Liver (tissue), 3 donors: ENCODE measurements at regions not wholly inside any gene's neighbourhood (a gene's known extent, or its start where the extent isn't known, plus 50 kb on each side); places are given as distances from the start of the nearest gene placed in this dataset.

ENCODE experiments used
- ATF3 ChIP-seq: IDR thresholded peaks from 2 replicates; pipeline ENCODE4 v1.6.1; 2016; ENCODE audit warnings: antibody characterized with exemption
- FOXA1 ChIP-seq: IDR thresholded peaks from 2 replicates; pipeline ENCODE4 v1.6.1; 2016; ENCODE audit warnings: antibody characterized with exemption
- JUND ChIP-seq, 2 donors: IDR thresholded peaks; 2 replicates each; pipeline ENCODE4 v1.6.1; 2016; ENCODE audit warnings: antibody characterized with exemption in 2 of 2
- RAD21 ChIP-seq, 2 donors: IDR thresholded peaks; 2 replicates each; pipeline ENCODE4 v1.6.1; 2016; ENCODE audit warnings: antibody characterized with exemption in 2 of 2, mild to moderate bottlenecking in 2 of 2
- RXRA ChIP-seq, 2 donors: IDR thresholded peaks; 2 replicates each; pipeline ENCODE4 v1.6.1; 2017 to 2018; ENCODE audit warnings: antibody characterized with exemption in 2 of 2, mild to moderate bottlenecking in 1 of 2
- TAF1 ChIP-seq: conservative IDR thresholded peaks from 2 replicates; pipeline ENCODE4 v1.6.1; 2016; ENCODE audit warnings: antibody characterized with exemption, mild to moderate bottlenecking
- YY1 ChIP-seq: IDR thresholded peaks from 2 replicates; pipeline ENCODE4 v1.6.1; 2016; ENCODE audit warnings: antibody characterized with exemption, mild to moderate bottlenecking
- TF ChIP-seq, protein P1 (sequence below): fragments of 150-350 bp; IDR thresholded peaks from 2 replicates; pipeline ENCODE4 v1.5.1; 2017; ENCODE audit warnings: improper control_type of control experiment, low read depth, low read length; ENCODE audit not compliant: missing input control
- TF ChIP-seq, protein P2 (sequence below): IDR thresholded peaks from 2 replicates; pipeline ENCODE4 v1.6.1; 2016; ENCODE audit warnings: antibody characterized with exemption, mild to moderate bottlenecking
- TF ChIP-seq, protein P3 (sequence below): IDR thresholded peaks from 2 replicates; pipeline ENCODE4 v1.6.1; 2016; ENCODE audit warnings: antibody characterized with exemption
- donor health status: healthy.
- donor health status: healthy.

DNA sequence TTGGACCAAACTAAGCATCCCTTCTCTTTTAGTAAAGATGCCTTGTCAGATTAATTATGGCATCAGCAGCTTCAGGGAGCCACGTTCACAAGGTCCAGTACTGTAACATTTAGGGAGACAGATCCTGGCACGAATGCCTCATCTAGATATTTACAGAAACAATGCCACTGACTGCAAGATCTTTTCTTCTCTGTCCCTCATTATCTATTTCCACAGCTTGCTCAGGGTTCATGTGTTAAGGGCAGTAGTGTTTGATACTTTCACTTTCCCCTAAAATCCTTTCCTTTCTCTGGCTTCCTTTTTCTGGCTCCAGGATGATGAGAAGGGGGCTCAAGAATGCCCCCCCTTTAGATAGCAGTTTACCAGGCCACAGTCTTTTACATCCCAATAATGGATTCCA is 393.9 kb downstream of the BCL11A start:
- TF ChIP-seq, protein P1, sequence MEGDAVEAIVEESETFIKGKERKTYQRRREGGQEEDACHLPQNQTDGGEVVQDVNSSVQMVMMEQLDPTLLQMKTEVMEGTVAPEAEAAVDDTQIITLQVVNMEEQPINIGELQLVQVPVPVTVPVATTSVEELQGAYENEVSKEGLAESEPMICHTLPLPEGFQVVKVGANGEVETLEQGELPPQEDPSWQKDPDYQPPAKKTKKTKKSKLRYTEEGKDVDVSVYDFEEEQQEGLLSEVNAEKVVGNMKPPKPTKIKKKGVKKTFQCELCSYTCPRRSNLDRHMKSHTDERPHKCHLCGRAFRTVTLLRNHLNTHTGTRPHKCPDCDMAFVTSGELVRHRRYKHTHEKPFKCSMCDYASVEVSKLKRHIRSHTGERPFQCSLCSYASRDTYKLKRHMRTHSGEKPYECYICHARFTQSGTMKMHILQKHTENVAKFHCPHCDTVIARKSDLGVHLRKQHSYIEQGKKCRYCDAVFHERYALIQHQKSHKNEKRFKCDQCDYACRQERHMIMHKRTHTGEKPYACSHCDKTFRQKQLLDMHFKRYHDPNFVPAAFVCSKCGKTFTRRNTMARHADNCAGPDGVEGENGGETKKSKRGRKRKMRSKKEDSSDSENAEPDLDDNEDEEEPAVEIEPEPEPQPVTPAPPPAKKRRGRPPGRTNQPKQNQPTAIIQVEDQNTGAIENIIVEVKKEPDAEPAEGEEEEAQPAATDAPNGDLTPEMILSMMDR: no peak
- TF ChIP-seq ATF3: no peak
- no peak for TF ChIP-seq TAF1
- TF ChIP-seq YY1: no peak
- TF ChIP-seq FOXA1: no peak
- TF ChIP-seq, protein P2, sequence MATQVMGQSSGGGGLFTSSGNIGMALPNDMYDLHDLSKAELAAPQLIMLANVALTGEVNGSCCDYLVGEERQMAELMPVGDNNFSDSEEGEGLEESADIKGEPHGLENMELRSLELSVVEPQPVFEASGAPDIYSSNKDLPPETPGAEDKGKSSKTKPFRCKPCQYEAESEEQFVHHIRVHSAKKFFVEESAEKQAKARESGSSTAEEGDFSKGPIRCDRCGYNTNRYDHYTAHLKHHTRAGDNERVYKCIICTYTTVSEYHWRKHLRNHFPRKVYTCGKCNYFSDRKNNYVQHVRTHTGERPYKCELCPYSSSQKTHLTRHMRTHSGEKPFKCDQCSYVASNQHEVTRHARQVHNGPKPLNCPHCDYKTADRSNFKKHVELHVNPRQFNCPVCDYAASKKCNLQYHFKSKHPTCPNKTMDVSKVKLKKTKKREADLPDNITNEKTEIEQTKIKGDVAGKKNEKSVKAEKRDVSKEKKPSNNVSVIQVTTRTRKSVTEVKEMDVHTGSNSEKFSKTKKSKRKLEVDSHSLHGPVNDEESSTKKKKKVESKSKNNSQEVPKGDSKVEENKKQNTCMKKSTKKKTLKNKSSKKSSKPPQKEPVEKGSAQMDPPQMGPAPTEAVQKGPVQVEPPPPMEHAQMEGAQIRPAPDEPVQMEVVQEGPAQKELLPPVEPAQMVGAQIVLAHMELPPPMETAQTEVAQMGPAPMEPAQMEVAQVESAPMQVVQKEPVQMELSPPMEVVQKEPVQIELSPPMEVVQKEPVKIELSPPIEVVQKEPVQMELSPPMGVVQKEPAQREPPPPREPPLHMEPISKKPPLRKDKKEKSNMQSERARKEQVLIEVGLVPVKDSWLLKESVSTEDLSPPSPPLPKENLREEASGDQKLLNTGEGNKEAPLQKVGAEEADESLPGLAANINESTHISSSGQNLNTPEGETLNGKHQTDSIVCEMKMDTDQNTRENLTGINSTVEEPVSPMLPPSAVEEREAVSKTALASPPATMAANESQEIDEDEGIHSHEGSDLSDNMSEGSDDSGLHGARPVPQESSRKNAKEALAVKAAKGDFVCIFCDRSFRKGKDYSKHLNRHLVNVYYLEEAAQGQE: no peak
- no peak for TF ChIP-seq RAD21 (IDR thresholded peaks at IDR 0.05)
- TF ChIP-seq, protein P3, sequence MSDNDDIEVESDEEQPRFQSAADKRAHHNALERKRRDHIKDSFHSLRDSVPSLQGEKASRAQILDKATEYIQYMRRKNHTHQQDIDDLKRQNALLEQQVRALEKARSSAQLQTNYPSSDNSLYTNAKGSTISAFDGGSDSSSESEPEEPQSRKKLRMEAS: no peak
- no peak for TF ChIP-seq JUND (IDR thresholded peaks at IDR 0.05)
- no peak for TF ChIP-seq RXRA (IDR thresholded peaks at IDR 0.05)
